ENCODE measurements at regions not wholly inside any gene's neighbourhood (a gene's known extent, or its start where the extent isn't known, plus 50 kb on each side); places are given as distances from the start of the nearest gene placed in this dataset.

DNA sequence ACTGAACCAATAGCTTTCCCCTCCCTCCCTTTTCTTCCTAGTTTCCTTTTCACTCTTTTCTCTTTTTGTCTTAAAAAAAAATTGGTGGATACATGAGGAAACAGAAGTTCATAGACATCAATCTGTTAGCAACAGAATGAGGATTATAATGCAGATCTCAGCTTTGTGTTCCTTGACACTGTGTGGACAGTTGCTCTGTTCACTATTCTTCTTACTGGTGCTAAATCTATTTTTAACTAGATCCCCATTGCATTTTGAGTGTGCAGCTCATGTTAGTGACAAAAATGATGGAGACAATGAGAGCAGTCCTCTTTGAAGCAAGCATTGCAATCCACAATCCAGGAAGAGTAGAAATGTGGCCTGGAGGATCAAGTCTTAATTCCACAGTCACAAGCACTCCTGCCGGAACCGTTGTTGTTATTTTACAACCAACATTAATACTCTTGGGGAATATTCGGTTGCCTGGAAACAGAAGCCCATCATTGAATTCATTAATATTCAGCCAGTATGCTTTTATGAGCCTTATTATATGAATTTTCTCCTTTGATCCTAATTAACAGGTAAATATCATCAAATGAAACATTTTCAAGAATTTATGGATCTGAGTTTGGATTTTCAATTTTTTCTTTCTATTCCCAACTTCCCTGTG is 1016.8 kb downstream of the NTRK3 start:
- TF ChIP-seq, protein P1, sequence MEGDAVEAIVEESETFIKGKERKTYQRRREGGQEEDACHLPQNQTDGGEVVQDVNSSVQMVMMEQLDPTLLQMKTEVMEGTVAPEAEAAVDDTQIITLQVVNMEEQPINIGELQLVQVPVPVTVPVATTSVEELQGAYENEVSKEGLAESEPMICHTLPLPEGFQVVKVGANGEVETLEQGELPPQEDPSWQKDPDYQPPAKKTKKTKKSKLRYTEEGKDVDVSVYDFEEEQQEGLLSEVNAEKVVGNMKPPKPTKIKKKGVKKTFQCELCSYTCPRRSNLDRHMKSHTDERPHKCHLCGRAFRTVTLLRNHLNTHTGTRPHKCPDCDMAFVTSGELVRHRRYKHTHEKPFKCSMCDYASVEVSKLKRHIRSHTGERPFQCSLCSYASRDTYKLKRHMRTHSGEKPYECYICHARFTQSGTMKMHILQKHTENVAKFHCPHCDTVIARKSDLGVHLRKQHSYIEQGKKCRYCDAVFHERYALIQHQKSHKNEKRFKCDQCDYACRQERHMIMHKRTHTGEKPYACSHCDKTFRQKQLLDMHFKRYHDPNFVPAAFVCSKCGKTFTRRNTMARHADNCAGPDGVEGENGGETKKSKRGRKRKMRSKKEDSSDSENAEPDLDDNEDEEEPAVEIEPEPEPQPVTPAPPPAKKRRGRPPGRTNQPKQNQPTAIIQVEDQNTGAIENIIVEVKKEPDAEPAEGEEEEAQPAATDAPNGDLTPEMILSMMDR (IDR thresholded peaks at IDR 0.05): no peak
- TF ChIP-seq EZH2 (IDR thresholded peaks at IDR 0.05): no peak
- no peak for TF ChIP-seq EZH2phosphoT487 (IDR thresholded peaks at IDR 0.05)

Data from neural progenitor cell (in vitro differentiated cells).